A549 (cell line): ENCODE measurements at regions not wholly inside any gene's neighbourhood (a gene's known extent, or its start where the extent isn't known, plus 50 kb on each side); places are given as distances from the start of the nearest gene placed in this dataset.

Experiments
- EP300 ChIP-seq, 2 experiments: fragments of >200 bp; sonication (Bioruptor Twin); formaldehyde crosslinking; IDR thresholded peaks; 2 replicates in 1 of 2; 3 replicates in 1 of 2; pipeline ENCODE4 v1.6.1; 2016 to 2017
- MAZ ChIP-seq: fragments of 150-350 bp; IDR thresholded peaks from 2 replicates; pipeline ENCODE4 v1.6.1; 2014; ENCODE audit warnings: antibody characterized with exemption, low read depth, low read length, borderline replicate concordance
- PHF8 ChIP-seq: fragments of 200-600 bp; sonication (generic); IDR thresholded peaks from 2 replicates; pipeline ENCODE4 v1.6.1; 2016; ENCODE audit warnings: low read depth, mild to moderate bottlenecking, antibody characterized with exemption, moderate library complexity, borderline replicate concordance
- POLR2AphosphoS2 ChIP-seq: conservative IDR thresholded peaks from 2 replicates; pipeline ENCODE4 v1.6.1; 2012; ENCODE audit warnings: low read length, improper control_type of control experiment, inconsistent platforms
- RAD21 ChIP-seq, 2 experiments: fragments of >200 bp in 1 of 2; sonication (Bioruptor Twin) in 1 of 2; formaldehyde crosslinking in 1 of 2; IDR thresholded peaks in 1 of 2; conservative IDR thresholded peaks in 1 of 2; 2 replicates in 1 of 2; 3 replicates in 1 of 2; pipeline ENCODE4 v1.6.1; 2012 to 2018; ENCODE audit warnings: inconsistent platforms in 1 of 2

GRCh38 chr14:49456589-49456988 is 129.6 kb downstream of the RPS29 start:
- TF ChIP-seq PHF8 (no peak), EP300 (IDR thresholded peaks at IDR 0.05) (no peak), POLR2AphosphoS2 (no peak), MAZ (no peak), RAD21 (conservative IDR thresholded peaks at IDR 0.05 in 1 of 2, IDR thresholded peaks at IDR 0.05 in 1 of 2) (no peak)
